Activated CD4-positive, CD25-positive, alpha-beta regulatory T cell treated with anti-CD3 and anti-CD28 coated beads, Interleukin-2, amount 50 U/mL, for 24 hours (primary cell): ENCODE measurements at regions not wholly inside any gene's neighbourhood (a gene's known extent, or its start where the extent isn't known, plus 50 kb on each side); places are given as distances from the start of the nearest gene placed in this dataset.
"Not testable (repeated sequence)": the region's sequence is repeated elsewhere in the genome, so short reads cannot be mapped to it uniquely, and the experiment has no call there.

Source experiments
- ATAC-seq, 2 donors: fragments of 150-1000 bp; cut with Tn5 transposase; one replicate each; pipeline ENCODE4 v1.10.0; 2021; ENCODE audit warnings: mild to moderate bottlenecking in 1 of 2, moderate library complexity in 1 of 2

GRCh38 chr1:199946305-199947155 is 81.0 kb upstream of the NR5A2 start:
- no peak for ATAC-seq

GRCh38 chr1:199948587-199949280 is 78.8 kb upstream of the NR5A2 start:
- ATAC-seq: no peak

- ATAC-seq: not testable (repeated sequence)
Measured at GRCh38 chr1:199951005-199951404, 76.5 kb upstream of the NR5A2 start.

GRCh38 chr1:199953651-199954050 is 73.9 kb upstream of the NR5A2 start:
- ATAC-seq: no peak

- no peak for ATAC-seq
Measured at GRCh38 chr1:199954699-199955098, 72.8 kb upstream of the NR5A2 start.

GRCh38 chr1:199955235-199955634 is 72.3 kb upstream of the NR5A2 start:
- no peak for ATAC-seq

GRCh38 chr1:199956005-199956404 is 71.5 kb upstream of the NR5A2 start:
- ATAC-seq: no peak

GRCh38 chr1:199959033-199959774 is 68.3 kb upstream of the NR5A2 start:
- ATAC-seq: no peak

- no peak for ATAC-seq
Measured at GRCh38 chr1:199959775-199960110, 67.8 kb upstream of the NR5A2 start.

- no peak for ATAC-seq
Measured at GRCh38 chr1:199970125-199970524, 57.4 kb upstream of the NR5A2 start.

GRCh38 chr1:199976496-199977144 is 50.9 kb upstream of the NR5A2 start:
- ATAC-seq: no peak
